ENCODE measurements at regions not wholly inside any gene's neighbourhood (a gene's known extent, or its start where the extent isn't known, plus 50 kb on each side); places are given as distances from the start of the nearest gene placed in this dataset.

GRCh38 chrY:16486696-16487215 is 1393.3 kb downstream of the CDY2B start (continued):
- TF ChIP-seq TBP (IDR thresholded peaks at IDR 0.05; ENCODE audit: low read depth, low read length) (no peak), SIRT6 (IDR thresholded peaks at IDR 0.05; ENCODE audit: low read length) (no peak), KDM4A (IDR thresholded peaks at IDR 0.05; ENCODE audit: low read depth, low read length, severe bottlenecking) (no peak), EP300 (IDR thresholded peaks at IDR 0.05; ENCODE audit: borderline replicate concordance in 1 of 2, low read depth in 2 of 2, low read length in 2 of 2) (no peak), BACH1 (IDR thresholded peaks at IDR 0.05; ENCODE audit: low read length) (no peak), BCL11A (IDR thresholded peaks at IDR 0.05; ENCODE audit: low read depth in 2 of 2, low read length in 2 of 2) (no peak)
